ENCODE measurements at regions not wholly inside any gene's neighbourhood (a gene's known extent, or its start where the extent isn't known, plus 50 kb on each side); places are given as distances from the start of the nearest gene placed in this dataset.

- TF ChIP-seq CTCF (IDR thresholded peaks at IDR 0.05; ENCODE audit: low read depth, low read length): no peak
- TF ChIP-seq MAX (IDR thresholded peaks at IDR 0.05; ENCODE audit: low read depth, low read length): no peak
These were observed 131.6 kb upstream of the P2RY1 start for GRCh38 chr3:152703245-152703890.

Measured in NB4 (cell line).